ENCODE measurements at regions not wholly inside any gene's neighbourhood (a gene's known extent, or its start where the extent isn't known, plus 50 kb on each side); places are given as distances from the start of the nearest gene placed in this dataset.

GRCh38 chr18:32588191-32588590 lies 117.5 kb upstream of the GAREM1 start:
- TF ChIP-seq CTCF (conservative IDR thresholded peaks at IDR 0.05; ENCODE audit: low read depth in 2 of 2): no peak
- TF ChIP-seq REST (IDR thresholded peaks at IDR 0.05; ENCODE audit: unreplicated experiment): no peak
- TF ChIP-seq POLR2AphosphoS5 (IDR thresholded peaks at IDR 0.05; ENCODE audit: low read depth): no peak
- TF ChIP-seq EZH2 (IDR thresholded peaks at IDR 0.05; ENCODE audit: low read depth, unreplicated experiment): no peak
- TF ChIP-seq CREB1 (CRISPR knock-in tag; IDR thresholded peaks at IDR 0.05; ENCODE audit: low read depth): no peak
- TF ChIP-seq ZNF331 (CRISPR knock-in tag; IDR thresholded peaks at IDR 0.05; ENCODE audit: low read depth): no peak
- TF ChIP-seq ZNF114 (CRISPR knock-in tag; IDR thresholded peaks at IDR 0.05): no peak
- TF ChIP-seq EZH2phosphoT487 (IDR thresholded peaks at IDR 0.05; ENCODE audit: unreplicated experiment): no peak

Data from GM23338 (cell line).